ENCODE measurements at regions not wholly inside any gene's neighbourhood (a gene's known extent, or its start where the extent isn't known, plus 50 kb on each side); places are given as distances from the start of the nearest gene placed in this dataset.
"Not testable (repeated sequence)": the region's sequence is repeated elsewhere in the genome, so short reads cannot be mapped to it uniquely, and the experiment has no call there.

GRCh38 chr4:30117433-30117832 lies 602.7 kb upstream of the PCDH7 start:
- H3K36me3 ChIP-seq (ENCODE audit: control insufficient read depth, insufficient read depth, low read length) = no peaks in the 10 kb centered on the region
- H3K27me3 ChIP-seq (ENCODE audit: control insufficient read depth, insufficient read depth, low read length) = no peaks in the 10 kb centered on the region
- DNase-seq (ENCODE audit: low read depth) = no peak
- TF ChIP-seq CTCF (IDR thresholded peaks at IDR 0.05; ENCODE audit: insufficient read depth, low read length, poor library complexity, severe bottlenecking) = no peak
- H3K4me3 ChIP-seq (ENCODE audit: low read depth, low read length) = no peak overlapping the region

GRCh38 chr4:30122711-30123110 lies 597.5 kb upstream of the PCDH7 start:
- no peak overlapping the region for H3K4me3 ChIP-seq (ENCODE audit: low read depth, low read length)
- no peaks in the 10 kb centered on the region for H3K36me3 ChIP-seq (ENCODE audit: control insufficient read depth, insufficient read depth, low read length)
- DNase-seq (ENCODE audit: low read depth) = no peak
- no peak for TF ChIP-seq CTCF (IDR thresholded peaks at IDR 0.05; ENCODE audit: insufficient read depth, low read length, poor library complexity, severe bottlenecking)
- H3K27me3 ChIP-seq (ENCODE audit: control insufficient read depth, insufficient read depth, low read length) = no peaks in the 10 kb centered on the region

GRCh38 chr4:30124621-30125020 lies 595.5 kb upstream of the PCDH7 start:
- H3K36me3 ChIP-seq (ENCODE audit: control insufficient read depth, insufficient read depth, low read length); H3K27me3 ChIP-seq (ENCODE audit: control insufficient read depth, insufficient read depth, low read length); DNase-seq (ENCODE audit: low read depth): not testable (repeated sequence)

GRCh38 chr4:30125868-30126267 lies 594.3 kb upstream of the PCDH7 start:
- TF ChIP-seq CTCF (IDR thresholded peaks at IDR 0.05; ENCODE audit: insufficient read depth, low read length, poor library complexity, severe bottlenecking) = no peak
- H3K36me3 ChIP-seq (ENCODE audit: control insufficient read depth, insufficient read depth, low read length) = no peaks in the 10 kb centered on the region
- H3K27me3 ChIP-seq (ENCODE audit: control insufficient read depth, insufficient read depth, low read length) = no peaks in the 10 kb centered on the region
- DNase-seq (ENCODE audit: low read depth) = no peak
- H3K4me3 ChIP-seq (ENCODE audit: low read depth, low read length) = no peak overlapping the region

More at GRCh38 chr4:30124621-30125020, 595.5 kb upstream of the PCDH7 start:
- H3K4me3 ChIP-seq (ENCODE audit: low read depth, low read length) = not testable (repeated sequence)

GRCh38 chr4:30126351-30126750 lies 593.8 kb upstream of the PCDH7 start:
- no peaks in the 10 kb centered on the region for H3K27me3 ChIP-seq (ENCODE audit: control insufficient read depth, insufficient read depth, low read length)
- no peak for DNase-seq (ENCODE audit: low read depth)
- no peak overlapping the region for H3K4me3 ChIP-seq (ENCODE audit: low read depth, low read length)
- H3K36me3 ChIP-seq (ENCODE audit: control insufficient read depth, insufficient read depth, low read length) = no peaks in the 10 kb centered on the region
- no peak for TF ChIP-seq CTCF (IDR thresholded peaks at IDR 0.05; ENCODE audit: insufficient read depth, low read length, poor library complexity, severe bottlenecking)

- not testable (repeated sequence) for H3K27me3 ChIP-seq (ENCODE audit: control insufficient read depth, insufficient read depth, low read length); H3K36me3 ChIP-seq (ENCODE audit: control insufficient read depth, insufficient read depth, low read length); DNase-seq (ENCODE audit: low read depth); H3K4me3 ChIP-seq (ENCODE audit: low read depth, low read length)
These were observed 571.3 kb upstream of the PCDH7 start for GRCh38 chr4:30148828-30149227.

GRCh38 chr4:30149539-30149938 lies 570.6 kb upstream of the PCDH7 start:
- H3K27me3 ChIP-seq (ENCODE audit: control insufficient read depth, insufficient read depth, low read length); H3K36me3 ChIP-seq (ENCODE audit: control insufficient read depth, insufficient read depth, low read length); DNase-seq (ENCODE audit: low read depth); H3K4me3 ChIP-seq (ENCODE audit: low read depth, low read length): not testable (repeated sequence)
